K562 (cell line): ENCODE measurements at regions not wholly inside any gene's neighbourhood (a gene's known extent, or its start where the extent isn't known, plus 50 kb on each side); places are given as distances from the start of the nearest gene placed in this dataset.

Experiments used
- EZH2 ChIP-seq: IDR thresholded peaks from 2 replicates; pipeline ENCODE4 v1.6.1; 2012; ENCODE audit warnings: low read depth, mild to moderate bottlenecking, inconsistent platforms, low read length, borderline replicate concordance
- KDM5B ChIP-seq: fragments of 200-600 bp; sonication (generic); IDR thresholded peaks from 2 replicates; pipeline ENCODE4 v1.6.1; 2012; ENCODE audit warnings: low read depth, mild to moderate bottlenecking, moderate library complexity, low read length, control low read depth, inconsistent platforms; ENCODE audit not compliant: insufficient replicate concordance
- MAZ ChIP-seq, 2 experiments: fragments of 450-650 bp in 1 of 2; sonication (generic) in 1 of 2; formaldehyde crosslinking; IDR thresholded peaks in 1 of 2; conservative IDR thresholded peaks in 1 of 2; 2 replicates each; pipeline versions ENCODE4 v1.4.0 to v1.5.0; 2020; ENCODE audit warnings: mild to moderate bottlenecking in 1 of 2, missing genetic modification reagents in 1 of 2
- MEIS2 ChIP-seq: fragments of 450-650 bp; IDR thresholded peaks from 2 replicates; pipeline ENCODE4 v1.6.1; 2014; ENCODE audit warnings: mild to moderate bottlenecking; ENCODE audit not compliant: partially characterized antibody
- MXI1 ChIP-seq: IDR thresholded peaks from 2 replicates; pipeline ENCODE4 v1.6.1; 2011; ENCODE audit warnings: low read depth, mild to moderate bottlenecking, improper control_type of control experiment, low read length
- POLR2A ChIP-seq: fragments of 450-650 bp; conservative IDR thresholded peaks from 2 replicates; pipeline ENCODE4 v1.6.1; 2016
- POLR2AphosphoS5 ChIP-seq: IDR thresholded peaks from 2 replicates; pipeline ENCODE4 v1.6.1; 2011; ENCODE audit warnings: mild to moderate bottlenecking, low read depth, low read length, moderate library complexity; ENCODE audit not compliant: control insufficient read depth, insufficient read depth
- SP1 ChIP-seq: sonication (generic); formaldehyde crosslinking; IDR thresholded peaks from 2 replicates; pipeline ENCODE4 v1.8.1; 2022; ENCODE audit warnings: mild to moderate bottlenecking, missing genetic modification reagents
- SPI1 ChIP-seq: IDR thresholded peaks from 2 replicates; pipeline ENCODE4 v1.6.1; 2011; ENCODE audit warnings: low read depth, low read length, control low read depth, borderline replicate concordance
- TEAD4 ChIP-seq, 2 experiments: sonication (generic) in 1 of 2; formaldehyde crosslinking in 1 of 2; IDR thresholded peaks; 2 replicates each; pipeline versions ENCODE4 v1.6.1 to v1.8.0; 2012 to 2022; ENCODE audit warnings: borderline replicate concordance in 1 of 2, inconsistent platforms in 1 of 2, low read length in 1 of 2, mild to moderate bottlenecking in 1 of 2, missing genetic modification reagents in 1 of 2
- YY1 ChIP-seq, 3 experiments: IDR thresholded peaks; 2 replicates each; pipeline ENCODE4 v1.6.1; 2011; ENCODE audit warnings: low read length in 2 of 3, mild to moderate bottlenecking in 2 of 3, moderate library complexity in 2 of 3, borderline replicate concordance in 1 of 3, control low read depth in 1 of 3, low read depth in 1 of 3; ENCODE audit not compliant: insufficient read depth in 3 of 3, insufficient replicate concordance in 2 of 3, control insufficient read depth in 1 of 3, insufficient read length in 1 of 3; ENCODE audit errors: extremely low read depth in 1 of 3
- ZNF444 ChIP-seq: fragments of 250-450 bp; sonication (Bioruptor Pico); IDR thresholded peaks from 2 replicates; pipeline ENCODE4 v1.4.0; 2020; ENCODE audit warnings: mild to moderate bottlenecking, moderate library complexity
- TF ChIP-seq, protein P1 (sequence below): sonication (generic); formaldehyde crosslinking; IDR thresholded peaks from 2 replicates; pipeline ENCODE4 v1.9.0; 2022; ENCODE audit warnings: mild to moderate bottlenecking, missing genetic modification reagents

- TF ChIP-seq ZNF444 (CRISPR knock-in tag) (no peak), POLR2A (peak; percentile 58; the same call in 1 of the 2 replicates), MEIS2 (no peak), MXI1 (no peak), SP1 (no peak), POLR2AphosphoS5 (no peak), YY1 (IDR thresholded peaks at IDR 0.05; ENCODE audit: borderline replicate concordance in 1 of 3, control insufficient read depth in 1 of 3, extremely low read depth in 1 of 3, insufficient read depth in 3 of 3, insufficient read length in 1 of 3, insufficient replicate concordance in 2 of 3, low read depth in 1 of 3, low read length in 2 of 3) (no peak), KDM5B (peak; percentile 41), EZH2 (no peak), MAZ (CRISPR knock-in tag; conservative IDR thresholded peaks at IDR 0.05 in 1 of 2, IDR thresholded peaks at IDR 0.05 in 1 of 2) (peak in 1 of 2 experiments; percentile 52; a peak in 1 of 4 replicates), TEAD4 (IDR thresholded peaks at IDR 0.05; ENCODE audit: low read length) (0 out of 2 replicates have a peak, but pooled peaks have one; percentile 8), TEAD4 (CRISPR knock-in tag; IDR thresholded peaks at IDR 0.05; ENCODE audit: borderline replicate concordance) (no peak), SPI1 (0 out of 2 replicates have a peak, but pooled peaks have one; percentile 15)
- TF ChIP-seq, protein P1, sequence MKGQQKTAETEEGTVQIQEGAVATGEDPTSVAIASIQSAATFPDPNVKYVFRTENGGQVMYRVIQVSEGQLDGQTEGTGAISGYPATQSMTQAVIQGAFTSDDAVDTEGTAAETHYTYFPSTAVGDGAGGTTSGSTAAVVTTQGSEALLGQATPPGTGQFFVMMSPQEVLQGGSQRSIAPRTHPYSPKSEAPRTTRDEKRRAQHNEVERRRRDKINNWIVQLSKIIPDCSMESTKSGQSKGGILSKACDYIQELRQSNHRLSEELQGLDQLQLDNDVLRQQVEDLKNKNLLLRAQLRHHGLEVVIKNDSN (CRISPR knock-in tag): peak; percentile 69
Observed at GRCh38 chr4:134327274-134328122, 125.9 kb upstream of the PABPC4L start.
